WTC11 (cell line): ENCODE measurements at regions not wholly inside any gene's neighbourhood (a gene's known extent, or its start where the extent isn't known, plus 50 kb on each side); places are given as distances from the start of the nearest gene placed in this dataset.

Source experiments
- ATAC-seq: fragments of 200-7000 bp; cut with Tn5 transposase; 2 replicates; pipeline ENCODE4 v1.10.0; 2021; ENCODE audit warnings: mild to moderate bottlenecking, moderate library complexity
- CTCF ChIA-PET: fragments of 300-600 bp; sonication (Branson Sonifier 250); formaldehyde crosslinking; loops from one replicate; lab custom pipeline; 2021; ENCODE audit warnings: antibody characterized with exemption; lab: Charles Lee
- POLR2A ChIA-PET: fragments of 350-600 bp; sonication (Branson Sonifier 250); formaldehyde crosslinking; loops from one replicate; lab custom pipeline; 2021; ENCODE audit warnings: antibody characterized with exemption; lab: Charles Lee
- DNase-seq: peaks from one replicate; pipeline ENCODE4 v3.0.0; 2021; ENCODE audit warnings: low spot score
- H3K27ac Mint-ChIP-seq: 2 replicates; pipeline ENCODE4 v1.8.0; 2021; ENCODE audit warnings: mixed read lengths
- H3K27me3 Mint-ChIP-seq: 2 replicates; pipeline ENCODE4 v1.8.0; 2021; ENCODE audit warnings: low read depth, mild to moderate bottlenecking, moderate library complexity, mixed read lengths
- H3K36me3 Mint-ChIP-seq: 2 replicates; pipeline ENCODE4 v1.8.0; 2021; ENCODE audit warnings: mixed read lengths
- H3K4me1 Mint-ChIP-seq: 2 replicates; pipeline ENCODE4 v1.8.0; 2022; ENCODE audit warnings: mixed read lengths
- H3K4me3 Mint-ChIP-seq: 2 replicates; pipeline ENCODE4 v1.8.0; 2021; ENCODE audit warnings: mild to moderate bottlenecking, moderate library complexity, mixed read lengths
- H3K9me3 Mint-ChIP-seq: 2 replicates; pipeline ENCODE4 v1.8.0; 2021; ENCODE audit warnings: mixed read lengths
- ATF1 ChIP-seq: sonication (generic); formaldehyde crosslinking; IDR thresholded peaks from 2 replicates; pipeline ENCODE4 v1.8.1; 2023; ENCODE audit warnings: mild to moderate bottlenecking, moderate library complexity, missing genetic modification reagents
- CDX4 ChIP-seq: fragments of 250-450 bp; sonication (Bioruptor Pico); IDR thresholded peaks from 2 replicates; pipeline ENCODE4 v1.9.0; 2021; ENCODE audit warnings: moderate library complexity, mild to moderate bottlenecking, inconsistent platforms, borderline replicate concordance
- CTCF ChIP-seq: fragments of 200-600 bp; IDR thresholded peaks from 2 replicates; pipeline ENCODE4 v1.8.0; 2022; ENCODE audit warnings: antibody characterized with exemption
- E2F1 ChIP-seq: sonication (generic); formaldehyde crosslinking; IDR thresholded peaks from 2 replicates; pipeline ENCODE4 v1.8.0; 2022; ENCODE audit warnings: mild to moderate bottlenecking, missing genetic modification reagents
- FOXK1 ChIP-seq: sonication (generic); formaldehyde crosslinking; IDR thresholded peaks from 2 replicates; pipeline ENCODE4 v1.8.0; 2022; ENCODE audit warnings: mild to moderate bottlenecking, moderate library complexity, missing genetic modification reagents
- FOXP1 ChIP-seq: sonication (generic); formaldehyde crosslinking; IDR thresholded peaks from 2 replicates; pipeline ENCODE4 v1.8.0; 2022; ENCODE audit warnings: missing genetic modification reagents, mild to moderate bottlenecking, moderate library complexity, borderline replicate concordance
- IRF2 ChIP-seq: sonication (generic); formaldehyde crosslinking; IDR thresholded peaks from 2 replicates; pipeline ENCODE4 v1.8.0; 2022; ENCODE audit warnings: low read depth, missing genetic modification reagents, borderline replicate concordance
- JAZF1 ChIP-seq: fragments of 250-450 bp; sonication (Bioruptor Pico); IDR thresholded peaks from 2 replicates; pipeline ENCODE4 v1.9.0; 2021; ENCODE audit warnings: moderate library complexity, mild to moderate bottlenecking, inconsistent platforms
- KAT7 ChIP-seq: sonication (generic); formaldehyde crosslinking; IDR thresholded peaks from 2 replicates; pipeline ENCODE4 v1.8.1; 2023; ENCODE audit warnings: missing genetic modification reagents, mild to moderate bottlenecking, borderline replicate concordance
- MAX ChIP-seq: sonication (generic); formaldehyde crosslinking; IDR thresholded peaks from 2 replicates; pipeline ENCODE4 v1.8.0; 2022; ENCODE audit warnings: mild to moderate bottlenecking, missing genetic modification reagents
- MXD4 ChIP-seq: fragments of 250-450 bp; sonication (Bioruptor Pico); IDR thresholded peaks from 2 replicates; pipeline ENCODE4 v1.8.0; 2021; ENCODE audit warnings: mild to moderate bottlenecking, moderate library complexity, borderline replicate concordance
- PRRX2 ChIP-seq: fragments of 250-450 bp; sonication (Bioruptor Pico); IDR thresholded peaks from 2 replicates; pipeline ENCODE4 v1.8.0; 2021; ENCODE audit warnings: mild to moderate bottlenecking
- STAT6 ChIP-seq: sonication (generic); formaldehyde crosslinking; conservative IDR thresholded peaks from 2 replicates; pipeline ENCODE4 v1.8.1; 2023; ENCODE audit warnings: mild to moderate bottlenecking, low read depth, missing genetic modification reagents, moderate library complexity
- TEAD1 ChIP-seq: sonication (generic); formaldehyde crosslinking; IDR thresholded peaks from 2 replicates; pipeline ENCODE4 v1.8.0; 2022; ENCODE audit warnings: mild to moderate bottlenecking, missing genetic modification reagents
- ZBTB43 ChIP-seq: sonication (generic); formaldehyde crosslinking; IDR thresholded peaks from 2 replicates; pipeline ENCODE4 v1.8.1; 2023; ENCODE audit warnings: mild to moderate bottlenecking, missing genetic modification reagents
- ZNF281 ChIP-seq: sonication (generic); formaldehyde crosslinking; IDR thresholded peaks from 2 replicates; pipeline ENCODE4 v1.8.0; 2023; ENCODE audit warnings: mild to moderate bottlenecking, missing genetic modification reagents
- ZNF423 ChIP-seq: fragments of 250-450 bp; sonication (Bioruptor Pico); IDR thresholded peaks from 2 replicates; pipeline ENCODE4 v2.1.2; 2022; ENCODE audit warnings: mild to moderate bottlenecking, moderate library complexity

- TF ChIP-seq CDX4 (CRISPR knock-in tag) (no peak), MAX (CRISPR knock-in tag) (no peak), ZNF281 (no peak), ZBTB43 (CRISPR knock-in tag) (no peak), ATF1 (no peak), MXD4 (no peak)
Measured at GRCh38 chr12:78316136-78316535, 485.4 kb downstream of the NAV3 start (continued).

- TF ChIP-seq STAT6 (CRISPR knock-in tag) (no peak), JAZF1 (CRISPR knock-in tag) (no peak), ZNF423 (CRISPR knock-in tag) (no peak), ZNF281 (no peak), IRF2 (CRISPR knock-in tag) (no peak), FOXK1 (CRISPR knock-in tag) (no peak), KAT7 (CRISPR knock-in tag) (no peak), FOXP1 (CRISPR knock-in tag) (no peak), TEAD1 (CRISPR knock-in tag) (no peak), CTCF (no peak), E2F1 (CRISPR knock-in tag) (no peak), PRRX2 (CRISPR knock-in tag) (no peak)
- H3K36me3 Mint-ChIP-seq: peaks cover 5% of the 10 kb centered on the region
- ChIA-PET POLR2A (interaction anchor here (0.6 to 1.1 kb wide), 2 partner anchors 17 to 395 kb away, joined by 3 read pairs; no protein-coding TSS in a partner anchor), CTCF (interaction anchor here (1.4 kb wide), 1 partner anchor 154 kb away, joined by 3 read pairs; no protein-coding TSS in a partner anchor)
- H3K9me3 Mint-ChIP-seq: peaks cover 19% of the 10 kb centered on the region
- no peak overlapping the region for H3K27ac Mint-ChIP-seq
- ATAC-seq (no peak), DNase-seq (no peak)
- H3K4me3 Mint-ChIP-seq: no peak overlapping the region
- H3K27me3 Mint-ChIP-seq: no peaks in the 10 kb centered on the region
- H3K4me1 Mint-ChIP-seq: peaks cover 19% of the 10 kb centered on the region
Measured at GRCh38 chr12:78316631-78317468, 486.2 kb downstream of the NAV3 start.
